A673 (cell line): ENCODE measurements at regions not wholly inside any gene's neighbourhood (a gene's known extent, or its start where the extent isn't known, plus 50 kb on each side); places are given as distances from the start of the nearest gene placed in this dataset.

Experiments
- BruUV-seq: library from RNA; stranded (reverse); fragments of 400-500 nt; replicated peaks from 2 replicates; lab custom pipeline; 2021; lab: Mats Ljungman, UMichigan
- CTCF ChIA-PET: fragments of 300-600 bp; sonication (Branson Sonifier 250); formaldehyde crosslinking; loops from one replicate; lab custom pipeline; 2022; ENCODE audit warnings: antibody characterized with exemption; lab: Charles Lee
- POLR2A ChIA-PET: fragments of 300-600 bp; sonication (Branson Sonifier 250); formaldehyde crosslinking; loops from one replicate; lab custom pipeline; 2022; ENCODE audit warnings: antibody characterized with exemption; ENCODE audit not compliant: low non-redundant PET; lab: Charles Lee
- DNase-seq: peaks from one replicate; pipeline ENCODE4 v3.0.0-alpha.2; 2015; ENCODE audit warnings: low spot score
- H3K27ac ChIP-seq: fragments of 200-600 bp; sonication (generic); 2 replicates; pipeline ENCODE4 v1.5.1; 2016; ENCODE audit warnings: mixed run types, low read depth, mild to moderate bottlenecking, mixed read lengths, antibody characterized with exemption, low read length; ENCODE audit not compliant: poor library complexity, severe bottlenecking
- H3K27me3 ChIP-seq: fragments of 200-600 bp; sonication (generic); replicated peaks from 2 replicates; pipeline ENCODE4 v1.6.1; 2017; ENCODE audit warnings: mixed run types, low read depth, mild to moderate bottlenecking, mixed read lengths, antibody characterized with exemption, low read length; ENCODE audit not compliant: insufficient read depth, poor library complexity
- H3K36me3 ChIP-seq: fragments of 200-600 bp; sonication (generic); 2 replicates; pipeline ENCODE4 v1.6.1; 2016; ENCODE audit warnings: mixed run types, mild to moderate bottlenecking, mixed read lengths, antibody characterized with exemption, low read length; ENCODE audit not compliant: insufficient read depth, poor library complexity, severe bottlenecking
- H3K4me1 ChIP-seq: fragments of 200-600 bp; sonication (generic); 2 replicates; pipeline ENCODE4 v1.6.1; 2017; ENCODE audit warnings: mixed run types, mild to moderate bottlenecking, mixed read lengths, antibody characterized with exemption, low read length; ENCODE audit not compliant: insufficient read depth, poor library complexity, severe bottlenecking
- H3K4me3 ChIP-seq: fragments of 200-600 bp; sonication (generic); 2 replicates; pipeline ENCODE4 v1.5.1; 2016; ENCODE audit warnings: low read depth, mixed run types, mild to moderate bottlenecking, mixed read lengths, low read length; ENCODE audit not compliant: poor library complexity, severe bottlenecking
- H3K9me3 ChIP-seq: fragments of 200-600 bp; sonication (generic); 2 replicates; pipeline ENCODE4 v1.6.1; 2016; ENCODE audit warnings: mixed run types, low read depth, mild to moderate bottlenecking, mixed read lengths, antibody characterized with exemption, low read length; ENCODE audit not compliant: poor library complexity, severe bottlenecking
- EZH2 ChIP-seq: fragments of 200-600 bp; sonication (generic); IDR thresholded peaks from 2 replicates; pipeline ENCODE4 v1.6.1; 2017; ENCODE audit warnings: borderline replicate concordance, low read depth, mild to moderate bottlenecking, mixed read lengths, antibody characterized with exemption, low read length; ENCODE audit not compliant: poor library complexity, severe bottlenecking
- intact Hi-C: fragments of 100-400 bp; cut with micrococcal nuclease; formaldehyde crosslinking; loops from one replicate; pipeline ENCODE4 v1.10.0; 2022; ENCODE audit not compliant: unreplicated experiment
- TF ChIP-seq, protein P1 (sequence below): fragments of 300-800, 200-600 bp; sonication (generic); conservative IDR thresholded peaks from 2 replicates; pipeline ENCODE4 v1.5.1; 2017; ENCODE audit warnings: low read depth, mild to moderate bottlenecking, antibody characterized with exemption, low read length, moderate library complexity, mixed read lengths

DNA sequence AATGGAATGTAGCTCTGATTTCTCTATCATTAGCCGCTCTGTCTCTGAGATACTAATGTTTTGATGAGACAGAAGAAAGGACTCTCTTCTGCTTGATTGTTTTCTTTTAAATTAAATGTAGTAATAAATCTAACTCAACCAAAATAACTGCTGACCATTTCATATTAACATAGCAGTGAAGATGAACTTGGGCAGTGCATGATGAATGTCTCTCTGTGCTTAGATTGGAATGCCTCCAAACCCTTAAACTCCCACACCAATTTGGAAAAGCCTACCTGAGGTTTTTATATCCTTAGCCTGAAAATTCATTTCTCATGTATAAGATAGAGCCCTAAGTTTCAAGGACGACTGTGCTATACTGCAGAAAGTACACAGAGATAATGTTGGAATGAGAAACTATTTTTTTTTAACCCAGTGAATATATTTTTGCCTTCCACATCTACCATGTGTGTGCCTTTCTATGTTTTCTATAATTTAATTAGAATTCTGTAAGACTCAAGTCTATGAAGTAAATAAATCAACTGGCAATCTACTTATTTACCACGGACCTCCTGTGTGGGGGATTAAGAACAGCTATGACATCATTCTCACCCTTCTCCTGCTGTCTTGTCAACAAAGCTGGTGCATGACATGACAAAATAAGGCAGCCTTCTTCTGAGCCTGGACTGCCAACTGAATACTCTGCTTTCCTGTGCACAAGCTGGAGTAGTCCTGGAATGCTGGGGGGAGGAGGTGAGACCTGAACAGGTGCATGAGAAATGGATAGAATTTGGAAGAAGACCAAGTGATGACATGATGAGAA is 155.5 kb downstream of the FGF9 start:
- H3K4me1 ChIP-seq: no peaks in the 10 kb centered on the region
- intact Hi-C loops: no loop called here
- ChIA-PET CTCF (no interaction called here), POLR2A (no interaction called here)
- TF ChIP-seq EZH2: no peak
- H3K36me3 ChIP-seq: no peaks in the 10 kb centered on the region
- no peak overlapping the region for H3K4me3 ChIP-seq
- peaks cover 4% of the 10 kb centered on the region for H3K27me3 ChIP-seq
- H3K27ac ChIP-seq: no peak overlapping the region
- peak; percentile 11 for DNase-seq
- H3K9me3 ChIP-seq: no peaks in the 10 kb centered on the region
- BruUV-seq: no TSS peak

DNA sequence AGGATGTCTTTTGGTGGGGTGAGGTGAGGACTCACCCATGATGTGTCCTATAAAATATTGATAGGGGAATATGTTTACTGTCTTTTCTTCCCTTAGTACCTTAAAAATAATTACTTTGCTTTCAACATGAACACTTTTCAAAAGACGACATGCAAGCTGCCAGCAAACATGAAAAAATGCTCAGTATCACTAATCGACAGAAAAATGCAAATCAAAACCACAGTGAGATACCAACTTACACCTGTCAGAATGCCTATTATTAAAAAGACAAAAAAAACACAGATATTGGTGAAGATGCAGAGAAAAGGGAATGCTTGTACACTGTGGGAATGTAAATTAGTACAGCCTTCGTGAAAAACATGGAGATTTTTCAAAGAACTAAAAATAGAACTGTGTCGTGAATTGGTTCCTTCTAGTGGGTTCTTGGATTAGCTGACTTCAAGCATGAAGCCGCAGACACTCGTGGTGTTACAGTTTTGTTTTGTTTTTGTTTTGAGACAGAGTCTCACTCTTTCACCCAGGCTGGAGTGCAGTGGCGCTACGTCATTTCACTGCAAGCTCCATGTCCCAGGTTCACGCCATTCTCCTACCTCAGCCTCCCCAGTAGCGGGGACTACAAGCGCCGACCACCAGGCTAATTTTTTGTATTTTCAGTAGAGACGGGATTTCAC is 160.9 kb downstream of the FGF9 start:
- CTCF ChIA-PET: no interaction called here
- Histone ChIP-seq H3K4me1 (no peaks in the 10 kb centered on the region), H3K9me3 (no peaks in the 10 kb centered on the region), H3K36me3 (no peaks in the 10 kb centered on the region), H3K4me3 (no peak overlapping the region), H3K27me3 (no peaks in the 10 kb centered on the region), H3K27ac (no peak overlapping the region)
- intact Hi-C loops: no loop called here
- POLR2A ChIA-PET: no interaction called here
- BruUV-seq: no TSS peak
- DNase-seq: no peak
- TF ChIP-seq, protein P1, sequence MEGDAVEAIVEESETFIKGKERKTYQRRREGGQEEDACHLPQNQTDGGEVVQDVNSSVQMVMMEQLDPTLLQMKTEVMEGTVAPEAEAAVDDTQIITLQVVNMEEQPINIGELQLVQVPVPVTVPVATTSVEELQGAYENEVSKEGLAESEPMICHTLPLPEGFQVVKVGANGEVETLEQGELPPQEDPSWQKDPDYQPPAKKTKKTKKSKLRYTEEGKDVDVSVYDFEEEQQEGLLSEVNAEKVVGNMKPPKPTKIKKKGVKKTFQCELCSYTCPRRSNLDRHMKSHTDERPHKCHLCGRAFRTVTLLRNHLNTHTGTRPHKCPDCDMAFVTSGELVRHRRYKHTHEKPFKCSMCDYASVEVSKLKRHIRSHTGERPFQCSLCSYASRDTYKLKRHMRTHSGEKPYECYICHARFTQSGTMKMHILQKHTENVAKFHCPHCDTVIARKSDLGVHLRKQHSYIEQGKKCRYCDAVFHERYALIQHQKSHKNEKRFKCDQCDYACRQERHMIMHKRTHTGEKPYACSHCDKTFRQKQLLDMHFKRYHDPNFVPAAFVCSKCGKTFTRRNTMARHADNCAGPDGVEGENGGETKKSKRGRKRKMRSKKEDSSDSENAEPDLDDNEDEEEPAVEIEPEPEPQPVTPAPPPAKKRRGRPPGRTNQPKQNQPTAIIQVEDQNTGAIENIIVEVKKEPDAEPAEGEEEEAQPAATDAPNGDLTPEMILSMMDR: no peak
- TF ChIP-seq EZH2: no peak

DNA sequence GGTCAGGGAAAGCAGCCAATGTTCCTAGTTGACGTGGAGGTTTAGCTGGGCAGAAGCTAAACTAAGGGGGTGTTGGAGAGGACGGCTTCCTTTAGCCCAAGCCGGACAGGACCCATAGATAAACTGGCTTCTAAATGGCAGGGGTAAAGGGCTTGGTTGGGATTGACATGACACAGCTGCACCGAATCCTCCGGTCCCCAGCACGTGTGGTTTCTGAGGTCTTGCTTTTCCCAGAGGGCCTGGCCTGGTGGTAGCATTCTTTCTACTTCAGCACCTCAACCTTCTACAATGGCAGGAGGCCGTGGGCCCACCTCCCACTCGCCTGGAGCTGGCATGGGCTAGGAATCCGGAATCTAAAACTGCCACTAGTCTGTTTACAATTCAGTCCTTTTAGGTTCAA is 163.0 kb downstream of the FGF9 start:
- BruUV-seq: no TSS peak
- POLR2A ChIA-PET: no interaction called here

More for the DNA sequence above, 163.0 kb downstream of the FGF9 start:
- Histone ChIP-seq H3K27me3 (no peaks in the 10 kb centered on the region), H3K27ac (no peak overlapping the region), H3K4me1 (no peaks in the 10 kb centered on the region), H3K36me3 (no peaks in the 10 kb centered on the region), H3K4me3 (no peak overlapping the region), H3K9me3 (no peaks in the 10 kb centered on the region)
- CTCF ChIA-PET: no interaction called here
- intact Hi-C loops: no loop called here
- TF ChIP-seq EZH2: no peak
- TF ChIP-seq, protein P1: no peak
- DNase-seq: no peak
